Kidney (tissue), 13 donors: ENCODE measurements at regions not wholly inside any gene's neighbourhood (a gene's known extent, or its start where the extent isn't known, plus 50 kb on each side); places are given as distances from the start of the nearest gene placed in this dataset.
A peak's percentile ranks its signal among the peaks of the same experiment; 100 is the strongest.

Experiments
- DNase-seq, 5 donors: peaks; one replicate each; pipeline ENCODE4 v3.0.0-alpha.2; 2013 to 2020
- FAIRE-seq: peaks from 2 replicates; lab custom pipeline; 2012; peaks lifted over from hg19 to GRCh38; lab: Jason Lieb, UNC
- H3K27ac ChIP-seq, 2 donors: one replicate each; pipeline ENCODE4 v1.7.0; 2013; ENCODE audit warnings: low read depth in 2 of 2, low read length in 2 of 2, inconsistent platforms in 1 of 2
- H3K27me3 ChIP-seq: one replicate; pipeline ENCODE4 v1.7.1; 2013; ENCODE audit warnings: low read length, inconsistent platforms; ENCODE audit not compliant: control insufficient read depth, insufficient read depth
- H3K36me3 ChIP-seq, 3 donors: one replicate each; pipeline versions ENCODE4 v1.7.0 to v1.7.1; 2013; ENCODE audit warnings: low read length in 3 of 3, control low read depth in 1 of 3, inconsistent platforms in 1 of 3; ENCODE audit not compliant: insufficient read depth in 3 of 3, control insufficient read depth in 2 of 3
- H3K4me1 ChIP-seq, 3 donors: one replicate each; pipeline versions ENCODE4 v1.7.0 to v1.7.1; 2013; ENCODE audit warnings: low read length in 3 of 3, inconsistent platforms in 1 of 3, low read depth in 1 of 3; ENCODE audit not compliant: control insufficient read depth in 2 of 3, insufficient read depth in 2 of 3
- H3K4me3 ChIP-seq, 3 donors: one replicate each; pipeline versions ENCODE4 v1.7.0 to v1.8.1; 2013; ENCODE audit warnings: low read length in 3 of 3, control low read depth in 1 of 3, inconsistent platforms in 1 of 3
- H3K9ac ChIP-seq, 3 donors: one replicate each; pipeline versions ENCODE4 v1.7.0 to v1.7.1; 2013; ENCODE audit warnings: low read length in 3 of 3, control low read depth in 1 of 3, inconsistent platforms in 1 of 3
- H3K9me3 ChIP-seq, 3 donors: one replicate each; pipeline versions ENCODE4 v1.7.0 to v1.7.1; 2013; ENCODE audit warnings: low read length in 3 of 3, control low read depth in 1 of 3, inconsistent platforms in 1 of 3; ENCODE audit not compliant: control insufficient read depth in 2 of 3, insufficient read depth in 1 of 3
- intact Hi-C: fragments of 100-400 bp; cut with DNase I; formaldehyde crosslinking; loops from one replicate; pipeline ENCODE4 v1.11.1; 2022
- TF ChIP-seq, protein P1 (sequence below): IDR thresholded peaks from 3 replicates; pipeline ENCODE4 v1.5.1; 2012; ENCODE audit warnings: mild to moderate bottlenecking, moderate library complexity, borderline replicate concordance; ENCODE audit not compliant: insufficient read depth; ENCODE audit errors: extremely low read depth
- donor health status: control.
- donor health status: control.
- donor health status: control.
- donor health status: control.
- donor health status: control.
- donor health status: DM: yes; HTN: yes; CAD: no.
- donor health status: Normal renal cell carcinoma (clear cell type).

- intact Hi-C loops = no loop called here
- H3K27ac ChIP-seq = no peak overlapping the region
- TF ChIP-seq, protein P1, sequence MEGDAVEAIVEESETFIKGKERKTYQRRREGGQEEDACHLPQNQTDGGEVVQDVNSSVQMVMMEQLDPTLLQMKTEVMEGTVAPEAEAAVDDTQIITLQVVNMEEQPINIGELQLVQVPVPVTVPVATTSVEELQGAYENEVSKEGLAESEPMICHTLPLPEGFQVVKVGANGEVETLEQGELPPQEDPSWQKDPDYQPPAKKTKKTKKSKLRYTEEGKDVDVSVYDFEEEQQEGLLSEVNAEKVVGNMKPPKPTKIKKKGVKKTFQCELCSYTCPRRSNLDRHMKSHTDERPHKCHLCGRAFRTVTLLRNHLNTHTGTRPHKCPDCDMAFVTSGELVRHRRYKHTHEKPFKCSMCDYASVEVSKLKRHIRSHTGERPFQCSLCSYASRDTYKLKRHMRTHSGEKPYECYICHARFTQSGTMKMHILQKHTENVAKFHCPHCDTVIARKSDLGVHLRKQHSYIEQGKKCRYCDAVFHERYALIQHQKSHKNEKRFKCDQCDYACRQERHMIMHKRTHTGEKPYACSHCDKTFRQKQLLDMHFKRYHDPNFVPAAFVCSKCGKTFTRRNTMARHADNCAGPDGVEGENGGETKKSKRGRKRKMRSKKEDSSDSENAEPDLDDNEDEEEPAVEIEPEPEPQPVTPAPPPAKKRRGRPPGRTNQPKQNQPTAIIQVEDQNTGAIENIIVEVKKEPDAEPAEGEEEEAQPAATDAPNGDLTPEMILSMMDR = no peak
- no peaks in the 10 kb centered on the region for H3K4me1 ChIP-seq
- no peaks in the 10 kb centered on the region for H3K36me3 ChIP-seq
- DNase-seq (no peak), FAIRE-seq (peak; percentile 91)
- no peaks in the 10 kb centered on the region for H3K9me3 ChIP-seq
- no peak overlapping the region for H3K9ac ChIP-seq
- H3K4me3 ChIP-seq = no peak overlapping the region
- no peaks in the 10 kb centered on the region for H3K27me3 ChIP-seq
Observed at GRCh38 chr6:155654474-155654873, 198.8 kb upstream of the NOX3 start.

- Histone ChIP-seq H3K9me3 (no peaks in the 10 kb centered on the region), H3K36me3 (no peaks in the 10 kb centered on the region), H3K27ac (no peak overlapping the region), H3K4me3 (no peak overlapping the region), H3K27me3 (no peaks in the 10 kb centered on the region), H3K9ac (no peak overlapping the region), H3K4me1 (peaks cover 0 to 2% (median 0%) of the 10 kb centered on the region in 3 donors)
- intact Hi-C loops = no loop called here
- FAIRE-seq (no peak), DNase-seq (no peak)
- TF ChIP-seq, protein P1 = no peak
Observed at GRCh38 chr6:155648301-155648700, 192.7 kb upstream of the NOX3 start.

DNA sequence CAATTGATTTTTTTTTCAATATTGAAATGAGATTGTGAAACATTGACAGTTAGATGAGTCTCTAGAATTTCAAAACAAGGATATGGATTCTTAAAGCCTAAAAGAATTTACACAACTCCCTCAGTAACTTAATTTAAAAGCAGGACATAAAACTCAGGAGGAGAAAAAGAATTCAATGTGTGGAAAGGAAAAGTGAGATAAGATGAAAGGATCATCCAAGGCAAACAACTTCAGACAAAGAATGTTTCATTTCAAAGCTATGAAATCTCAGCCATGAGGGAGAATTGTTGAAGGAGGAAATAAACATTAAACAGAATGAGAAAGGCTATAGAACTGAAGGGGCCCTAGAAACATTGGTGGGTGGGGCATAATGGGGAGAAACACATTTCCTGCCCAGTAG is 191.7 kb upstream of the NOX3 start:
- H3K27ac ChIP-seq = no peak overlapping the region
- FAIRE-seq = no peak
- intact Hi-C loops = no loop called here

More for the DNA sequence above, 191.7 kb upstream of the NOX3 start:
- no peaks in the 10 kb centered on the region for H3K36me3 ChIP-seq
- peaks cover 0 to 2% (median 0%) of the 10 kb centered on the region in 3 donors for H3K4me1 ChIP-seq
- no peak overlapping the region for H3K9ac ChIP-seq
- H3K27me3 ChIP-seq = no peaks in the 10 kb centered on the region
- H3K9me3 ChIP-seq = no peaks in the 10 kb centered on the region
- DNase-seq = no peak
- TF ChIP-seq, protein P1 = no peak
- H3K4me3 ChIP-seq = no peak overlapping the region
